Calu3 (cell line): ENCODE measurements at regions not wholly inside any gene's neighbourhood (a gene's known extent, or its start where the extent isn't known, plus 50 kb on each side); places are given as distances from the start of the nearest gene placed in this dataset.

Source experiments
- BruUV-seq: library from RNA; stranded (reverse); fragments of 400-500 nt; replicated peaks from 2 replicates; lab custom pipeline; 2021; lab: Mats Ljungman, UMichigan
- CTCF ChIA-PET: fragments of 300-600 bp; sonication (Branson Sonifier 250); formaldehyde crosslinking; loops from one replicate; lab custom pipeline; 2022; ENCODE audit warnings: antibody characterized with exemption; lab: Charles Lee
- DNase-seq: peaks from one replicate; pipeline ENCODE4 v3.0.0; 2022
- H3K27ac Mint-ChIP-seq: one replicate; pipeline ENCODE4 v1.8.0; 2022; ENCODE audit warnings: mixed read lengths; ENCODE audit not compliant: unreplicated experiment
- H3K27me3 Mint-ChIP-seq: one replicate; pipeline ENCODE4 v1.8.0; 2022; ENCODE audit warnings: mixed read lengths; ENCODE audit not compliant: unreplicated experiment
- H3K36me3 Mint-ChIP-seq: one replicate; pipeline ENCODE4 v1.8.0; 2022; ENCODE audit warnings: mild to moderate bottlenecking, moderate library complexity, mixed read lengths; ENCODE audit not compliant: insufficient read depth, unreplicated experiment
- H3K4me1 Mint-ChIP-seq: one replicate; pipeline ENCODE4 v1.8.0; 2022; ENCODE audit warnings: mild to moderate bottlenecking, low read depth, mixed read lengths; ENCODE audit not compliant: unreplicated experiment
- H3K4me3 Mint-ChIP-seq: one replicate; pipeline ENCODE4 v1.8.0; 2022; ENCODE audit warnings: mild to moderate bottlenecking, low read depth, moderate library complexity, mixed read lengths; ENCODE audit not compliant: unreplicated experiment
- H3K9me3 Mint-ChIP-seq: one replicate; pipeline ENCODE4 v1.8.0; 2022; ENCODE audit warnings: low read depth, mixed read lengths; ENCODE audit not compliant: unreplicated experiment
- intact Hi-C: fragments of 100-400 bp; cut with micrococcal nuclease; formaldehyde crosslinking; loops from one replicate; pipeline ENCODE4 v1.10.0; 2022; ENCODE audit not compliant: unreplicated experiment
- TF ChIP-seq, protein P1 (sequence below): fragments of 200-600 bp; IDR thresholded peaks from one replicate; pipeline ENCODE4 v1.8.0; 2022; ENCODE audit warnings: antibody characterized with exemption; ENCODE audit not compliant: unreplicated experiment

DNA sequence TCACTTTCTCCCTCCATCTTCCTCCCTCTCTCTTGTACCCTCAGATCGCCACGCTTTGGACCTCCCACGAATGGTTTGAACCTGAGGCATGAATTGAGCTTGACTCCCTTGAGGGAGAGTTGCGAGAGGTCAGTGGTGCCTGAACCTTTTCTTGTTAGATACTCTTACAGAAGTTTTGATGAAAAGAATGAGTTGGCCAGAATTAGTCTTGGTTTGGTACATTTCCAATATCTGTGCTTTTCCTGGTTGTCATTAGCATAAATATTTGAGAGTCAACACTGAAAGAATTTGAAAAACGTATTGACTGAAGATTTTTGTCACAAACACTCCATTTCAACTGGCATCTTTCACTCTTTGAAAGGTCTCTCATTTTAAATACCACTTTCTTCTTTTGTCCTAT, 510.6 kb upstream of the DIPK2B start:
- Mint-ChIP-seq H3K4me1 (peaks cover 53% of the 10 kb centered on the region), H3K4me3 (peak overlapping the region; percentile 40), H3K9me3 (no peaks in the 10 kb centered on the region), H3K27me3 (no peaks in the 10 kb centered on the region), H3K36me3 (peaks cover 6% of the 10 kb centered on the region), H3K27ac (peak overlapping the region; percentile 88)
- DNase-seq: no peak
- intact Hi-C loops: no loop called here
- BruUV-seq: TSS peak; percentile 88
- TF ChIP-seq, protein P1, sequence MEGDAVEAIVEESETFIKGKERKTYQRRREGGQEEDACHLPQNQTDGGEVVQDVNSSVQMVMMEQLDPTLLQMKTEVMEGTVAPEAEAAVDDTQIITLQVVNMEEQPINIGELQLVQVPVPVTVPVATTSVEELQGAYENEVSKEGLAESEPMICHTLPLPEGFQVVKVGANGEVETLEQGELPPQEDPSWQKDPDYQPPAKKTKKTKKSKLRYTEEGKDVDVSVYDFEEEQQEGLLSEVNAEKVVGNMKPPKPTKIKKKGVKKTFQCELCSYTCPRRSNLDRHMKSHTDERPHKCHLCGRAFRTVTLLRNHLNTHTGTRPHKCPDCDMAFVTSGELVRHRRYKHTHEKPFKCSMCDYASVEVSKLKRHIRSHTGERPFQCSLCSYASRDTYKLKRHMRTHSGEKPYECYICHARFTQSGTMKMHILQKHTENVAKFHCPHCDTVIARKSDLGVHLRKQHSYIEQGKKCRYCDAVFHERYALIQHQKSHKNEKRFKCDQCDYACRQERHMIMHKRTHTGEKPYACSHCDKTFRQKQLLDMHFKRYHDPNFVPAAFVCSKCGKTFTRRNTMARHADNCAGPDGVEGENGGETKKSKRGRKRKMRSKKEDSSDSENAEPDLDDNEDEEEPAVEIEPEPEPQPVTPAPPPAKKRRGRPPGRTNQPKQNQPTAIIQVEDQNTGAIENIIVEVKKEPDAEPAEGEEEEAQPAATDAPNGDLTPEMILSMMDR: no peak
- CTCF ChIA-PET: interaction anchor here (1.1 to 1.6 kb wide), 2 partner anchors 14 to 196 kb away, joined by 4 to 6 read pairs; no protein-coding TSS in a partner anchor

GRCh38 chrX:45710081-45710801, 509.6 kb upstream of the DIPK2B start:
- no peaks in the 10 kb centered on the region for H3K27me3 Mint-ChIP-seq
- H3K4me3 Mint-ChIP-seq: peak overlapping the region; percentile 40
- peak; percentile 32 for DNase-seq
- intact Hi-C loops: no loop called here
- TF ChIP-seq, protein P1: no peak
- H3K4me1 Mint-ChIP-seq: peaks cover 43% of the 10 kb centered on the region
- H3K36me3 Mint-ChIP-seq: peaks cover 6% of the 10 kb centered on the region
- CTCF ChIA-PET: interaction anchor here (1.1 to 1.6 kb wide), 2 partner anchors 13 to 195 kb away, joined by 4 to 6 read pairs; no protein-coding TSS in a partner anchor
- BruUV-seq: no TSS peak
- peak overlapping the region; percentile 88 for H3K27ac Mint-ChIP-seq
- H3K9me3 Mint-ChIP-seq: no peaks in the 10 kb centered on the region

- no peak for DNase-seq
- CTCF ChIA-PET: interaction anchor here (1.6 kb wide), 1 partner anchor 194 kb away, joined by 6 read pairs; no protein-coding TSS in a partner anchor
- TF ChIP-seq, protein P1: no peak
- no peaks in the 10 kb centered on the region for H3K27me3 Mint-ChIP-seq
- intact Hi-C loops: no loop called here
- no peak overlapping the region for H3K4me3 Mint-ChIP-seq
- BruUV-seq: no TSS peak
- H3K9me3 Mint-ChIP-seq: no peaks in the 10 kb centered on the region
- peaks cover 6% of the 10 kb centered on the region for H3K36me3 Mint-ChIP-seq
- H3K4me1 Mint-ChIP-seq: peaks cover 42% of the 10 kb centered on the region
- H3K27ac Mint-ChIP-seq: peak overlapping the region; percentile 88
These were observed 508.7 kb upstream of the DIPK2B start for GRCh38 chrX:45709381-45709780.

- H3K9me3 Mint-ChIP-seq: peaks cover 10% of the 10 kb centered on the region
- no TSS peak for BruUV-seq
- intact Hi-C loops: no loop called here
- H3K36me3 Mint-ChIP-seq: no peaks in the 10 kb centered on the region
- H3K27me3 Mint-ChIP-seq: no peaks in the 10 kb centered on the region
- TF ChIP-seq, protein P1: no peak
- H3K4me1 Mint-ChIP-seq: peaks cover 10% of the 10 kb centered on the region
- H3K27ac Mint-ChIP-seq: no peak overlapping the region
- CTCF ChIA-PET: no interaction called here
- H3K4me3 Mint-ChIP-seq: no peak overlapping the region
- no peak for DNase-seq
These were observed 498.5 kb upstream of the DIPK2B start for GRCh38 chrX:45699158-45699557.
